GM12875 (cell line): ENCODE measurements at regions not wholly inside any gene's neighbourhood (a gene's known extent, or its start where the extent isn't known, plus 50 kb on each side); places are given as distances from the start of the nearest gene placed in this dataset.

Source experiments
- H3K4me3 ChIP-seq: one replicate; pipeline ENCODE4 v1.5.1; 2011; ENCODE audit warnings: low read depth, low read length, control low read depth
- TF ChIP-seq, protein P1 (sequence below): IDR thresholded peaks from 2 replicates; pipeline ENCODE4 v1.5.1; 2011; ENCODE audit warnings: low read depth, mild to moderate bottlenecking, control low read depth, inconsistent platforms, low read length, moderate library complexity, borderline replicate concordance; ENCODE audit not compliant: insufficient read depth

GRCh38 chr3:115508562-115508961 lies 114.7 kb upstream of the GAP43 start:
- TF ChIP-seq, protein P1, sequence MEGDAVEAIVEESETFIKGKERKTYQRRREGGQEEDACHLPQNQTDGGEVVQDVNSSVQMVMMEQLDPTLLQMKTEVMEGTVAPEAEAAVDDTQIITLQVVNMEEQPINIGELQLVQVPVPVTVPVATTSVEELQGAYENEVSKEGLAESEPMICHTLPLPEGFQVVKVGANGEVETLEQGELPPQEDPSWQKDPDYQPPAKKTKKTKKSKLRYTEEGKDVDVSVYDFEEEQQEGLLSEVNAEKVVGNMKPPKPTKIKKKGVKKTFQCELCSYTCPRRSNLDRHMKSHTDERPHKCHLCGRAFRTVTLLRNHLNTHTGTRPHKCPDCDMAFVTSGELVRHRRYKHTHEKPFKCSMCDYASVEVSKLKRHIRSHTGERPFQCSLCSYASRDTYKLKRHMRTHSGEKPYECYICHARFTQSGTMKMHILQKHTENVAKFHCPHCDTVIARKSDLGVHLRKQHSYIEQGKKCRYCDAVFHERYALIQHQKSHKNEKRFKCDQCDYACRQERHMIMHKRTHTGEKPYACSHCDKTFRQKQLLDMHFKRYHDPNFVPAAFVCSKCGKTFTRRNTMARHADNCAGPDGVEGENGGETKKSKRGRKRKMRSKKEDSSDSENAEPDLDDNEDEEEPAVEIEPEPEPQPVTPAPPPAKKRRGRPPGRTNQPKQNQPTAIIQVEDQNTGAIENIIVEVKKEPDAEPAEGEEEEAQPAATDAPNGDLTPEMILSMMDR = no peak
- H3K4me3 ChIP-seq = no peak overlapping the region

DNA sequence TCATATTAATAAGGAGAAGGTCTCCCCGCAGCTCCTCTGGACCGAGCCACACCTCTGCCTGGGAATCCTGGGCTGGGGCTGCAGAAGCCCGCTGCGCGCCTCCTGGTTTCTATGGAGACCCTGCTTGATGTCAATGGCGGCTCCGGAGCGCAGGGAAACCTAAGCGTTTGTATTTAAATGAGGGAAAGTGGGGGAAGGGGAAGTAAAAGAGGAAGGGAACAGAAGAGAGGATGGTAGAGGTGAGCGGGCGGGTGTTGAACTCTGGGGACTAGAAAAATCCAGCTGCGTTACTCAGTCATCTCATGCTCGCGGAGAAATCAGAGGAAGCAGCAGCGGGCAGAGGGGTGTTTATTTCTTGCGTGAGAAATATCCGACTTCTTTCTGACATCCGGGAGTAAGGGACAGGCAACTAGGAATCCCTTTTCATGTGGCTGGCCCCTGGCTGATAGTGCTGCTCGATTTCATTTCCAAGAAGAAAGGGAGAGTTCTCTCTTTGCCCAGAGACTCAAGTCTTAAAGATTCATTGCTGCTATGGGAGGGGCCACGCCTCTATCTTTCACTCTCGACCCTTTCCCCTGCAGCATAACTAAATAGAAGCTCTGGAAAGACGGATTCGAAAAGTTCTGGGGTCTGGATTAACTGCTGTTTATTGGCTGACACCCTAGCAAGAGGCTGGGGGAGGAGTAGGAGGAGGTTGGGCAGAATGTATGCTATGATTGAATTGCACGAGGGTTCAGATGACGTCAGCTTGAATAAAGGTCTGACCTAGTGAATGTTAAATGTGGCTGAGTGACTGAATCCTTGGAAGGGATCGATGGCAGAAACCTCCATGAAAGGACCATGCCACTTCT lies 110.5 kb upstream of the GAP43 start:
- TF ChIP-seq, protein P1 = no peak
- peak overlapping the region; percentile 3 for H3K4me3 ChIP-seq

DNA sequence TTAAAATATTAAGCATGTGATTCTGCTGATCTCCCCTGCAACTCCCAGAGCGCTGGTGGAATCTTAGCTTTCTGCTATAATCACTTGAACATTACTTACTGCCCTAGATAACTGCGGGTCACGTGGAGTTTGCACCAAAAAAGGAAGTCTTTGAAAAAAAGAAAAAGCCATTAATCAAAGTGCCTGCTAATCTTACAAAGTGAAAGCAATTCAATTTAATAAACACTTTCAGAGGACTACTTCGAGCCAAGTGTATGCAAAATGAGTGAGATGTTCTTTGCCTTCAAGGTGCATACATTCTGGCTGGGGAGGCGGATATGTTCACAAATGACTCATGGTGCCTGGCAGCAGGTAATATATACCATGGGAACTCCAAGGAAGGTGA lies 109.9 kb upstream of the GAP43 start:
- H3K4me3 ChIP-seq = no peak overlapping the region
- TF ChIP-seq, protein P1 = no peak

- no peak overlapping the region for H3K4me3 ChIP-seq
- TF ChIP-seq, protein P1 = no peak
These were observed 105.8 kb upstream of the GAP43 start for GRCh38 chr3:115517457-115518050.

DNA sequence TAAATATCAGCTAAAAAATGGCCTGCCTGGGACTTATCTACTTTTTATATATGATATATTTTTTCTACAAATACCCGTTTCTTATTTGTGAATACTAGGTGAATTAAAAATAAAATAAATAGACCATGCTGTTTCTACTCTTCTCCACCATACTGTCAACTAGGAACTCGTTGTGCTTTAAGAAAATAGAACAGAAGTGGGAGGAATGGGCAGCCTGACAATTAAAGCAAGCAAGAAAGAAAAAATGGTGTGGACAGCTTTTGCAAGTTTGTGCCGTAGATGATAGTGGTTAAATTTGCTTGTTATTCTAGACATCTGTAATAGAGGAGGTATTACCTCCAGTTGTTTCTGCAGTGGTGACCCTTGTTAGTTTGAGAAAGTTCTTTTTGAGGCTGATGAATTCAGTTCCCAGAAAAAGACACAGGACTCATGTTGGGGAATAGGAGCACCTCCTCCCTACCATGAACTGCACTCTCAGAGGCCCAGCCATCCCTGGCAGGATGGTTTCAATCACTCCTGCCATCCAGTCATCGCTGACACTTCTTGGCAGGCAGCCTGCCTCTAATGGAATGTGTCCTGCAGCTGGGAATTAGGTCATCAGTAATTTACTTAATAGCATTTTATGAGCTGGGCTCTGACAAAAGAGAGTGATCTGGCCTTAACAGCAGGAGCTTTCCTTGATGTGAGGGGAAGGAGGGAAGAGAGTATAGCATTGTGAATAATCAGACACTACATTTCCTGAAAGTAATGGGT lies 105.0 kb upstream of the GAP43 start:
- H3K4me3 ChIP-seq = no peak overlapping the region
- TF ChIP-seq, protein P1 = no peak

DNA sequence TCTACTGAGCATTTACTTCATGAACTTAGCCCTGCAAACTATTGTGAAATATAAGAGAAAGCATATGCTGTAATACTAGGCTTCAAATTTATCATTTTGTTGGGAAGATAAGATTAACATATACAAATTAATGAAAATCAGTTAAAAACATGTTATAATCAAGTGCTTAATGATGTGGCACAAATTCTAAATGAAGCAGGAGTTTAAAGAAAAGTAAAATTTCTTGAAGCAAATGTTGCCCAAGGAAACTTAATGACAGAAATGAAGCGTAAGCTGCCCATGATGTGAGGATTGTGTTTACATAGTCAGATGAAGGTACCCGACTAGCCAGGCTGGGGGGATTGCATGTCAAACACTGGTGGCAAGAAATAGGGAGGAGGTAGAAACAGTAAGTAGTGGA lies 103.1 kb upstream of the GAP43 start:
- TF ChIP-seq, protein P1 = no peak
- H3K4me3 ChIP-seq = no peak overlapping the region
